Lower lobe of right lung (tissue), 2 donors: ENCODE measurements at regions not wholly inside any gene's neighbourhood (a gene's known extent, or its start where the extent isn't known, plus 50 kb on each side); places are given as distances from the start of the nearest gene placed in this dataset.

Experiments used
- ATAC-seq, 2 donors: fragments of 200-7000 bp; cut with Tn5 transposase; one replicate each; pipeline ENCODE4 v1.9.1; 2020 to 2022; ENCODE audit warnings: mild to moderate bottlenecking in 2 of 2, moderate library complexity in 2 of 2
- DNase-seq: peaks from one replicate; pipeline ENCODE4 v3.0.0-alpha.2; 2020
- H3K27ac ChIP-seq: fragments of 200-600 bp; one replicate; pipeline ENCODE4 v1.8.0; 2022
- H3K27me3 ChIP-seq: fragments of 200-600 bp; one replicate; pipeline ENCODE4 v1.8.0; 2022; ENCODE audit warnings: low read depth
- H3K36me3 ChIP-seq: fragments of 200-600 bp; one replicate; pipeline ENCODE4 v1.8.0; 2022; ENCODE audit warnings: mild to moderate bottlenecking
- H3K4me1 ChIP-seq: fragments of 200-600 bp; one replicate; pipeline ENCODE4 v1.8.0; 2022
- H3K4me3 ChIP-seq: fragments of 200-600 bp; one replicate; pipeline ENCODE4 v1.8.0; 2022; ENCODE audit warnings: mild to moderate bottlenecking
- H3K9me3 ChIP-seq: fragments of 200-600 bp; one replicate; pipeline ENCODE4 v1.8.0; 2022
- intact Hi-C: fragments of 100-400 bp; cut with DNase I; formaldehyde crosslinking; loops from one replicate; pipeline ENCODE4 v1.11.0; 2022
- TF ChIP-seq, protein P1 (sequence below): fragments of 200-600 bp; IDR thresholded peaks from one replicate; pipeline ENCODE4 v1.8.0; 2022; ENCODE audit warnings: antibody characterized with exemption, mild to moderate bottlenecking
- donor health status: DM: no; HTN: yes; CAD: no; lungs with severe emphysema.

DNA sequence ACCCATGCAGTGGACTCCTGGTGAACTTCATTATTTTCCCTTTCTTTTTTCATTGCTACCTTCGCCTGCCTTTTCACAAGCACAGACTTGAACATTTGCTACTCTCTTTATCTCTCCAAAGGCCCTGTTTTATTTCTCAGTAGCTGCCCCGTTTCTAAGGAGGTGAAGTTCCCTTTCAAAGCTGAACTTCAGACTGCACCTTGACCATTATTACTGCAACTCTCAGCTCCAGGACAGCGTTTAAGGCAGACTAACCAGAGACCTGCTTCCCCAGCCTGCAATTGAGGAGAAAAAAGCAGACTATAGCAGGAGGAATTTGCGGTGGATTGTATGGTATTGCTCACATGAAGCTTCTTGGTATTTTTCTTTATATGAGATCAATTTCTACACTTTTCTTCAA lies 460.7 kb downstream of the CBLN4 start:
- no peak overlapping the region for H3K4me3 ChIP-seq
- TF ChIP-seq, protein P1, sequence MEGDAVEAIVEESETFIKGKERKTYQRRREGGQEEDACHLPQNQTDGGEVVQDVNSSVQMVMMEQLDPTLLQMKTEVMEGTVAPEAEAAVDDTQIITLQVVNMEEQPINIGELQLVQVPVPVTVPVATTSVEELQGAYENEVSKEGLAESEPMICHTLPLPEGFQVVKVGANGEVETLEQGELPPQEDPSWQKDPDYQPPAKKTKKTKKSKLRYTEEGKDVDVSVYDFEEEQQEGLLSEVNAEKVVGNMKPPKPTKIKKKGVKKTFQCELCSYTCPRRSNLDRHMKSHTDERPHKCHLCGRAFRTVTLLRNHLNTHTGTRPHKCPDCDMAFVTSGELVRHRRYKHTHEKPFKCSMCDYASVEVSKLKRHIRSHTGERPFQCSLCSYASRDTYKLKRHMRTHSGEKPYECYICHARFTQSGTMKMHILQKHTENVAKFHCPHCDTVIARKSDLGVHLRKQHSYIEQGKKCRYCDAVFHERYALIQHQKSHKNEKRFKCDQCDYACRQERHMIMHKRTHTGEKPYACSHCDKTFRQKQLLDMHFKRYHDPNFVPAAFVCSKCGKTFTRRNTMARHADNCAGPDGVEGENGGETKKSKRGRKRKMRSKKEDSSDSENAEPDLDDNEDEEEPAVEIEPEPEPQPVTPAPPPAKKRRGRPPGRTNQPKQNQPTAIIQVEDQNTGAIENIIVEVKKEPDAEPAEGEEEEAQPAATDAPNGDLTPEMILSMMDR: no peak
- intact Hi-C loops: no loop called here
- H3K4me1 ChIP-seq: no peaks in the 10 kb centered on the region
- no peaks in the 10 kb centered on the region for H3K27me3 ChIP-seq
- H3K36me3 ChIP-seq: no peaks in the 10 kb centered on the region
- no peak overlapping the region for H3K27ac ChIP-seq
- DNase-seq (no peak), ATAC-seq (no peak)
- no peaks in the 10 kb centered on the region for H3K9me3 ChIP-seq

DNA sequence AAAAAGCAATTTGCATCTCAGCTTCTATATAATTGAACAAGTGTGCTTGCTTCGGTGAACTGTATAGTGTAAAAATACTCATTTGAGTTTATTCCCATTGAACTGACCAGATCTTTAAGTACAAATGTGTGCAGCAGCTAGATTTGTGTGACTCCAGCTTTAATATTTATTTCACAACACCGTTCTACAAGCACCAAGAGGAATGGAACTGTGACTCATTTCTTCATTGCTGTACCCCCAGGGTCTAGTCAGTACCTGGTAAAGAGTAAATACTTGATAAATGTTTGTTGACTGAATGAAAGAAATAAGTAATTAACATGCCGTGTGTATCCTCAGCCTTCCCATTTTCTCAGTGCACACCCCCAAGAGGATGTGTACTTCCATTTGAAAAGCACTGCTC lies 464.8 kb downstream of the CBLN4 start:
- H3K27me3 ChIP-seq: no peaks in the 10 kb centered on the region
- DNase-seq: no peak
- no peak for ATAC-seq
- no peaks in the 10 kb centered on the region for H3K4me1 ChIP-seq
- H3K27ac ChIP-seq: no peak overlapping the region
- no peaks in the 10 kb centered on the region for H3K9me3 ChIP-seq
- no peaks in the 10 kb centered on the region for H3K36me3 ChIP-seq
- TF ChIP-seq, protein P1: no peak
- no peak overlapping the region for H3K4me3 ChIP-seq
- intact Hi-C loops: no loop called here

DNA sequence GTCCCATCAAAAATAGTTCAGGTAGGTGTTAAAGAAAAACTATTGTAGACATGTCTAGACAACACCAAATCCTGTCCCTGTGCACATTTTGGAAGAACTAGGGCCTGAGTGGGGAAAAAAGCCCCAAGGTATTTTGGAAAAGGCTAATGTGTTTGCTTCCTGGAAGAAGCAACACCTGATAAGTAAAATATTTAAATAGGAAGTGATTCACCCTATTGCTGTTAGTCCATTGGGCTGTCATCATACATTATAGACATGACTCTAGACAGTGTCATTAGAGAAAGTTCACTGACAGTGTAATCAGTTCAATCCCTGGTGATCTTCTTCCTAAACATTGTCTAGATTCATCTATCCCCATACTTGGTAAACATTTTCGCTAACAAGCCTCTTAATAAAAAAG lies 465.3 kb downstream of the CBLN4 start:
- H3K4me1 ChIP-seq: no peaks in the 10 kb centered on the region
- no peak overlapping the region for H3K27ac ChIP-seq
- no peaks in the 10 kb centered on the region for H3K9me3 ChIP-seq
- intact Hi-C loops: no loop called here
- TF ChIP-seq, protein P1: no peak
- no peaks in the 10 kb centered on the region for H3K36me3 ChIP-seq
- no peaks in the 10 kb centered on the region for H3K27me3 ChIP-seq
- no peak for DNase-seq
- no peak for ATAC-seq
- no peak overlapping the region for H3K4me3 ChIP-seq

DNA sequence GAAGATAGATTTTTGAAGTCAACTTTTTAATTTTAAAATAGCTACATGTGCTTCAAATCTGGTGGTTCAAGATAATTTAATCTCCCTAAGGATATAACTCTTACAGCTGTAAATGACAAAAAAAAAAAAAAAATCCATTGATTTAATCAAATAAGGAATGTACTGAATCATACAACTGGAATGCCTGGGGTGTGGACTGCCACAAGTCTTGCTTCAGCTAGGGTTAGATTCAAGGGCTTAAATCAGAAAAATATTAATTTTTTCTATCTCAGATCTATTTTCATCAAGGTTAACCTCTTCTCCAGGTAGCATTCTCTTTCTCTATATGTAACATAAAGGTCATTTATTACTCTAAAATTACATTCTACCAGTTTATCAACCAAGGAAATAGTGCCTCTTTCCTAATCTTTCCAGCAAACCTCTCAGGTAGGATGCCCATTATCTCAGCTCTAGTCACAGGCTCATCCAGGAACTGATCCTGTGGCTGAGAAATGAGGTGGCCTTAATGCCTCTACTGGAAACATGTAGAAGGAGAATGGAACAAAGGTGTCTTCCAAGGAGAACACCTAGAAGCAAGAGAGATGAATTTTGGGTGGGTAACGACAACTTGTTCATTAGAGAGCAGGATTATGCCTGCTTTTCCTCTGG lies 466.9 kb downstream of the CBLN4 start:
- DNase-seq: no peak
- ATAC-seq: no peak
- H3K36me3 ChIP-seq: no peaks in the 10 kb centered on the region
- H3K27me3 ChIP-seq: no peaks in the 10 kb centered on the region
- H3K4me3 ChIP-seq: no peak overlapping the region
- H3K4me1 ChIP-seq: no peaks in the 10 kb centered on the region
- H3K27ac ChIP-seq: no peak overlapping the region
- H3K9me3 ChIP-seq: no peaks in the 10 kb centered on the region
- TF ChIP-seq, protein P1: no peak
- intact Hi-C loops: no loop called here

DNA sequence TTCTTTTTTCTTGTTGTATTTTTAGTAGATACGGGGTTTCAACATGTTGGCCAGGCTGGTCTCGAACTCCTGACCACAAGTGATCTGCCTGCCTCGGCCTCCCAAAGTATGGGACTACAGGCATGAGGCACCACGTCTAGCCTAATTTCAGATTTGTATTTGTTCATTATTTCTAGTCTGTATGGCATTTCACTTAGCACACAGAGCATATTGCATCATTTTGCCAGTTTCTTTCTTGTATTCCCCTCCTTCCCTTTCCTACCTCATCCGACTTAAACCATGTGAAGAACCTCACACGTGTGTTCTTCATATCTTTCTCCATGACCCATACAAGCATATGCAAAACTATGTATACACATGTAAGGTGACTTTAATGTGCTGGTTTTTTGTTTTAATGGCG lies 470.0 kb downstream of the CBLN4 start:
- TF ChIP-seq, protein P1: no peak
- no peak for ATAC-seq
- Histone ChIP-seq H3K9me3 (no peaks in the 10 kb centered on the region), H3K27ac (no peak overlapping the region), H3K36me3 (no peaks in the 10 kb centered on the region), H3K4me3 (no peak overlapping the region), H3K4me1 (no peaks in the 10 kb centered on the region), H3K27me3 (no peaks in the 10 kb centered on the region)
- no peak for DNase-seq
- intact Hi-C loops: no loop called here
